ENCODE measurements at regions not wholly inside any gene's neighbourhood (a gene's known extent, or its start where the extent isn't known, plus 50 kb on each side); places are given as distances from the start of the nearest gene placed in this dataset.
"Not testable (repeated sequence)": the region's sequence is repeated elsewhere in the genome, so short reads cannot be mapped to it uniquely, and the experiment has no call there.

- H3K36me3 ChIP-seq (ENCODE audit: insufficient read depth, low read length, poor library complexity, severe bottlenecking), result no peaks in the 10 kb centered on the region
- TF ChIP-seq CTCF (conservative IDR thresholded peaks at IDR 0.05; ENCODE audit: low read depth, low read length), result no peak
- no peak for TF ChIP-seq EZH2 (IDR thresholded peaks at IDR 0.05; ENCODE audit: borderline replicate concordance, low read depth, low read length, poor library complexity, severe bottlenecking)
- intact Hi-C loops (cut with micrococcal nuclease; ENCODE audit: unreplicated experiment), result no loop called here
- DNase-seq (ENCODE audit: low spot score), result no peak
- no peaks in the 10 kb centered on the region for H3K9me3 ChIP-seq (ENCODE audit: low read depth, low read length, poor library complexity, severe bottlenecking)
- no peaks in the 10 kb centered on the region for H3K4me1 ChIP-seq (ENCODE audit: insufficient read depth, low read length, poor library complexity, severe bottlenecking)
- no peaks in the 10 kb centered on the region for H3K27me3 ChIP-seq (replicated peaks; ENCODE audit: insufficient read depth, low read depth, low read length, poor library complexity)
- H3K27ac ChIP-seq (ENCODE audit: low read depth, low read length, poor library complexity, severe bottlenecking), result no peak overlapping the region
- POLR2A ChIA-PET (ENCODE audit: low non-redundant PET), result no interaction called here
- CTCF ChIA-PET, result no interaction called here
- BruUV-seq (replicated peaks), result no TSS peak
- no peak overlapping the region for H3K4me3 ChIP-seq (ENCODE audit: low read depth, low read length, poor library complexity, severe bottlenecking)
Measured at GRCh38 chr3:59235634-59236012, 185.8 kb upstream of the CFAP20DC start.

GRCh38 chr3:59234884-59235633 lies 185.2 kb upstream of the CFAP20DC start:
- Histone ChIP-seq H3K4me3 (ENCODE audit: low read depth, low read length, poor library complexity, severe bottlenecking) (no peak overlapping the region), H3K27ac (ENCODE audit: low read depth, low read length, poor library complexity, severe bottlenecking) (no peak overlapping the region), H3K4me1 (ENCODE audit: insufficient read depth, low read length, poor library complexity, severe bottlenecking) (no peaks in the 10 kb centered on the region), H3K27me3 (replicated peaks; ENCODE audit: insufficient read depth, low read depth, low read length, poor library complexity) (no peaks in the 10 kb centered on the region), H3K9me3 (ENCODE audit: low read depth, low read length, poor library complexity, severe bottlenecking) (no peaks in the 10 kb centered on the region), H3K36me3 (ENCODE audit: insufficient read depth, low read length, poor library complexity, severe bottlenecking) (no peaks in the 10 kb centered on the region)
- intact Hi-C loops (cut with micrococcal nuclease; ENCODE audit: unreplicated experiment), result no loop called here
- POLR2A ChIA-PET (ENCODE audit: low non-redundant PET), result no interaction called here
- CTCF ChIA-PET, result no interaction called here
- TF ChIP-seq CTCF (conservative IDR thresholded peaks at IDR 0.05; ENCODE audit: low read depth, low read length), result no peak
- TF ChIP-seq EZH2 (IDR thresholded peaks at IDR 0.05; ENCODE audit: borderline replicate concordance, low read depth, low read length, poor library complexity, severe bottlenecking), result no peak
- BruUV-seq (replicated peaks), result no TSS peak
- no peak for DNase-seq (ENCODE audit: low spot score)

GRCh38 chr3:59230379-59230778 lies 180.6 kb upstream of the CFAP20DC start:
- intact Hi-C loops (cut with micrococcal nuclease; ENCODE audit: unreplicated experiment); H3K4me1 ChIP-seq (ENCODE audit: insufficient read depth, low read length, poor library complexity, severe bottlenecking); H3K4me3 ChIP-seq (ENCODE audit: low read depth, low read length, poor library complexity, severe bottlenecking); H3K9me3 ChIP-seq (ENCODE audit: low read depth, low read length, poor library complexity, severe bottlenecking); H3K36me3 ChIP-seq (ENCODE audit: insufficient read depth, low read length, poor library complexity, severe bottlenecking); CTCF ChIA-PET; BruUV-seq (replicated peaks); DNase-seq (ENCODE audit: low spot score); POLR2A ChIA-PET (ENCODE audit: low non-redundant PET); H3K27ac ChIP-seq (ENCODE audit: low read depth, low read length, poor library complexity, severe bottlenecking); H3K27me3 ChIP-seq (replicated peaks; ENCODE audit: insufficient read depth, low read depth, low read length, poor library complexity): not testable (repeated sequence)

- BruUV-seq (replicated peaks), result no TSS peak
- Histone ChIP-seq H3K4me1 (ENCODE audit: insufficient read depth, low read length, poor library complexity, severe bottlenecking) (no peaks in the 10 kb centered on the region), H3K4me3 (ENCODE audit: low read depth, low read length, poor library complexity, severe bottlenecking) (no peak overlapping the region), H3K27me3 (replicated peaks; ENCODE audit: insufficient read depth, low read depth, low read length, poor library complexity) (no peaks in the 10 kb centered on the region), H3K9me3 (ENCODE audit: low read depth, low read length, poor library complexity, severe bottlenecking) (no peaks in the 10 kb centered on the region), H3K36me3 (ENCODE audit: insufficient read depth, low read length, poor library complexity, severe bottlenecking) (no peaks in the 10 kb centered on the region), H3K27ac (ENCODE audit: low read depth, low read length, poor library complexity, severe bottlenecking) (no peak overlapping the region)
- ChIA-PET POLR2A (ENCODE audit: low non-redundant PET) (no interaction called here), CTCF (no interaction called here)
- TF ChIP-seq CTCF (conservative IDR thresholded peaks at IDR 0.05; ENCODE audit: low read depth, low read length) (no peak), EZH2 (IDR thresholded peaks at IDR 0.05; ENCODE audit: borderline replicate concordance, low read depth, low read length, poor library complexity, severe bottlenecking) (no peak)
- intact Hi-C loops (cut with micrococcal nuclease; ENCODE audit: unreplicated experiment), result no loop called here
- DNase-seq (ENCODE audit: low spot score), result no peak
Measured at GRCh38 chr3:59213860-59214259, 164.0 kb upstream of the CFAP20DC start.
